Stimulated activated CD8-positive, alpha-beta memory T cell treated with anti-CD3 and anti-CD28 coated beads, Interleukin-2, amount 100 ng/mL, for 48 hours (primary cell): ENCODE measurements at regions not wholly inside any gene's neighbourhood (a gene's known extent, or its start where the extent isn't known, plus 50 kb on each side); places are given as distances from the start of the nearest gene placed in this dataset.

ENCODE experiments used
- DNase-seq, 2 donors: peaks; one replicate each; pipeline ENCODE4 v3.0.0-alpha.2; 2020; ENCODE audit warnings: low read depth in 2 of 2

DNA sequence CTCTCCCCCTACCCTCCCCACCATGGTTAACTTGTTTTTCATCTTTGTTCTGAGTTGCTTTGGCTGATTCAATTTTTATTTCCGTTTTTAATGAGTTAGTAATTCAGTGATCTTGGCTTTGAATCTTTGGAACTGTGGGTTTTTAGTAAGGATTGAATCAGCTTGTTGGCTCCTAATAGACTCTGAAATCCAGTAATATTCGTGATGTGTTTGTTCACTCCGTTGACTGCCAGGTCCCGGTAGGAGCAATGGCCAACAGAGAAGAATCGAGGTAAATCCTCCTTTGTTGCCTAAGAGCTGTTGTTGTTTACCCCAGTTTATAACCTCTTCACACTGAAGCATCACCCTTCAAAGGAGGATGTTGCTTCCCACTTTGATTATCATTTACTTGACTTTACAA is 92.7 kb downstream of the PCSK1 start:
- DNase-seq = no peak

DNA sequence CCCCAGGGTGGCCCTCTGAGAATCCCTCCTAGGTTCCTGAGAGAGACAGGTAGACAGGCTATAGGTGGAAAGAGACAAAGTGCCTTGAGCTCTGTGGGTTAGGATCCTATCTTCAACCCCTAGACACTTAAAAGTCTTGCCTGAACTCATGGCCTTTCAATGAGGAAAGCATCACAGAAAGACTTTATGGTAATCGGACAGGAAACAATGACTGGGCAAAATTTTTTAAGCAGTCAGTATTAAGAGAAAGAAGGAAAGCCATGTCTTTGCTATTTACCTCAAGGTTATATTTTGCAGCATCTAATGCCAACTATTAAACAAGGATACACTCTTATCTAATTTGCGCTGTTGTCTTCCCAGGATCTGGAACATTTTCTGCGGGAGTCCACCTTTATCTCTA is 93.2 kb downstream of the PCSK1 start:
- no peak for DNase-seq

DNA sequence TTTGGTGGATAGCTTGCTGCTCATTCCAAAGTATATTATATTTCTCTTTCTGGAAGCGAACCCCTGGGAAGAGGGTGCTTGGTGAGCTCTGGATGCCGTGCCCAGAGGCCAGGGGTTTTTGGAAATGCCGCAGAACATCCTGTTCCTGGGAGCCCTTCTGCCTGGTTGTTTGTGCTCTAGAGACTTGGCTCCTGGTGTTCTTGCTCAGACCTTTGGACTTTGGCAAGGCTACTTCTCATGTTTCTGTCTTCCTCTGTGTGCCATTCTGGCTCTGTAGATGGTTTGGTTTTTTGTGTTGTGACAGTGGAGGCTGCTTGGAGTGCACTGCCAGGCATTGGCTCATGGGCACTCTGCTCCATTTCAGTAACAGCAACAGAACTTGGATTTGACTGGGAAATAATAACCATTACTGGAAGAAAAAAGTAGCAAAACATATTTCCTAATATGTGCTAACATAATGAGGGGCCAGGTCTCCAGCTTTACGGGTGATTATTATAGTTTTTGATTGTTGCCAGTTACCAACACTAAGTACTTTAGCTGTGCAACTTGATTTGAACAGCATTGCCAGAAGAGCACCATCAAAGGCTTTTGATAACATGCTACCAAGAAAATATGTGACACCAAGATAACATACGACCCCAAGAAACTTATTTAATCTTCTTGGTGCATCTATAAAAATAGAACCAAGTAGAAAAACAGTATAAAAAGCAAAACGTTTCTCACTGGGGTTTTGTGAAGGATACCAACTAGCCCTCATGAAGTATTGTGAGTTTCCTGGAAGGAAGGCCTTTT is 94.2 kb downstream of the PCSK1 start:
- no peak for DNase-seq

DNA sequence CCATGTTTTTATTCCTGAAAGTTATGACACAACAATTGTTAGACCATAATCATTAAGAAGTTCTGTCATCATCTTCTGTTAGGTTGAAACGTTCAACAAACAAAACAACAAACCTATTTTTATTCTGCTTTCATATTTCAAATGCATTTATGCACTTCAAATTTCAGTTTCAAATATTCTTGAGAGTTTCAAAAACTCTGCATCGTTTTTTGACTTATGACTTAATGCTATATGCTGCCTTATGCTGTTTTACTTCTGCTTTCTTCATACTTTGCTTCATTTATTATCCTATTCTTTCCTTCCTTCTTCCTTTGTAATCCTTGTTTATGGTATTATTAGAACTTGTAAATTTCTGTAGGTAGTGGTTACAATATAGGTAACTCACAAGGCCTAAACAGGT is 95.0 kb downstream of the PCSK1 start:
- DNase-seq = no peak

DNA sequence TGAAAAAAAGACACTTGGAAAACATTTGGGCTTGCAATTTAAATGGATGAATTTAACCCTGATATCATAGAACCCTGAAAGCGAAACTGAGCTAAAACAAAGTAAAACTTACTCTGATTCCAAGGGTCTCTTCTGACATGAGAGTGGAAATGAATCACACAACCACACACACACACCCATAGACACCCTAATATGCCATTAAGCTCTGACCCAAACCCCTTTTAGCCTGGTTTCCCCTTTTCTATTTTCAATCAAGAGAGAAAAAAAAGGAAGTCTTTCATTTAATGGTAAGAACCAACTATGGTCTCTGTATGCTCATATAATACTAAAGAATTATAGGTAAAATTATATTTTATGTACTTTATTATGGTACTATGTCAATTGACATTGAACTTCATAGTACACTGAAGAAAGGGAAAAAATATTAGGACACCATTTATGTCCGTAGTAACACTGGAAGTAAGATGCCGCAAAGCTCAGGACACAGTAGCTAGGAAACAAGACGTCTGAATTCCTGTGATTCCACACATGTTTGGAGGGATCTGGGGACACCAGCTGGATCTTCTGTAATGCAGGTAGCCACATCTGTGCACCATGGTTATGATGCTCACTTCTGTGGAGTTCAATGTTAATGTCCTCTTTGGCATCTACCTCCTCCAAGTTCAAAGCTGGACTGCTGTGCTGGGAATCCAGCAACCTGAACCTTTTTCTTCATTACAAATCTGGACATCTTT is 95.8 kb downstream of the PCSK1 start:
- DNase-seq = no peak

DNA sequence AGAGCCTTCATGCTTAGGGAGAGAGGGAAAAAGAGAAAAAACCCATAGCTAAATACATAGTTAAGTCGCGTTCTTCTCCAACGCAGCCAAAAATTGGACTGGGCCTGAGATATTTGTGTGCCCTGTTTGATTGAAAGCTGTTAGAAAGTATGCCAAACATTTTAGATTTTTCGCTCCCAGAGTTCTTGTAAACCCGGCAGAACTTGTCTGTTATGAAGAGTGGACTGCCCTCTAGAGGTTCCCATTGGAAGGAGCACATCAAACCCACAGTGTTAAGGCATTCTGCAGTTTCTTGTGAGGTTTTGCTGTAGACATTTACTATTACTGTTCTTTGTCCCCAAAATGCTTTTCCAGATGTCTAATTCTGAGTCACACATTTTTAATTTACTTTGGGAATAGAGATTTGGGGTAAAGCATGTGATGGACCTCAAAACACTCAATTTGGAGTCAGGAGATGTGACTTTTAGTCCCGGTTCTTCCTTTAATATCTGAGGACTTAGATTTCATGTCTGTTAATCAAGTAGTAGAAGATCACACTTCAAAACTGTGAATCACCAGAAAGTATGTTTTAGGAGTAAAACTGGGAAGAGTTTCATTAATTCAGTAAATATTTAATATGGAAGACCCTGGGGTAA is 96.6 kb downstream of the PCSK1 start:
- DNase-seq = peak in 1 of 2 donors; percentile 27

DNA sequence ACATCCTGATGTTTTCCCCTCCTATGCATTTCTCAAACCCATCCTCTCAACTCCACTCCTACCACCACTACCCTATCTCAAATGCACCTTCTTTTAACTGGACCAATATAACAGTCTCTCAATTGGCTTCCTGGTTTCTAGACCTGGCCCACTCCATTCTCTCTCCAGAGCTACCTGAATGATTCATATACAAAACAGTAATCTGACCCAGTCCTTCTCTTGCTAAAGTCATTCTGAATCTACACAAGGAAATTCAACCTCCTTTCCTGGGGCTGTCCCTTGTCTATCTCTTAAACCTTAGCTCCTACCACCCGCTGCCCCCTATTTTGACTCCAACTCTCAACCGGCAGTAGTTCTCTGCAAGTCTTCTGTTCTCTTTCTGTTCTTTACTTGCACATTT is 97.2 kb downstream of the PCSK1 start:
- no peak for DNase-seq

DNA sequence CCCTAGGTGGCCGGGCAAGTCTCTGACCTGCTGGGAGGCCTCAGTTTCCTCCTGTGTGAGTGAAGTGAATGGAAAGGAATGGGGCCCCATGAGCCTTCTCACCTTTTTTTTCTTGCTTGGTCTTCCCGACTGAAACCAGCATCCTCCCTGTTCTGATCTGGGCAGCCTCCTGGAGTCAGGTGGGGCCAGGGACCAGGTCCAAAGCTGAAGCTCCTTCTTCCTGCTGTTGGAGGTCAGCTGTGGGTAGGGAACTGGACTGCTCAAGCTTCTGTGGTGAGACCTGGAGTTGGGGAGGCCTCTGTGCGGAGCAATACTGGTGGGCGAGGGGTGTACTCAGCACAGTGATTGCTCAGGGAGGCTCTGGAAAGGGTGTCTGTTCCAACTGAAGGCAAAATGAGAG is 99.7 kb downstream of the PCSK1 start:
- DNase-seq = no peak

DNA sequence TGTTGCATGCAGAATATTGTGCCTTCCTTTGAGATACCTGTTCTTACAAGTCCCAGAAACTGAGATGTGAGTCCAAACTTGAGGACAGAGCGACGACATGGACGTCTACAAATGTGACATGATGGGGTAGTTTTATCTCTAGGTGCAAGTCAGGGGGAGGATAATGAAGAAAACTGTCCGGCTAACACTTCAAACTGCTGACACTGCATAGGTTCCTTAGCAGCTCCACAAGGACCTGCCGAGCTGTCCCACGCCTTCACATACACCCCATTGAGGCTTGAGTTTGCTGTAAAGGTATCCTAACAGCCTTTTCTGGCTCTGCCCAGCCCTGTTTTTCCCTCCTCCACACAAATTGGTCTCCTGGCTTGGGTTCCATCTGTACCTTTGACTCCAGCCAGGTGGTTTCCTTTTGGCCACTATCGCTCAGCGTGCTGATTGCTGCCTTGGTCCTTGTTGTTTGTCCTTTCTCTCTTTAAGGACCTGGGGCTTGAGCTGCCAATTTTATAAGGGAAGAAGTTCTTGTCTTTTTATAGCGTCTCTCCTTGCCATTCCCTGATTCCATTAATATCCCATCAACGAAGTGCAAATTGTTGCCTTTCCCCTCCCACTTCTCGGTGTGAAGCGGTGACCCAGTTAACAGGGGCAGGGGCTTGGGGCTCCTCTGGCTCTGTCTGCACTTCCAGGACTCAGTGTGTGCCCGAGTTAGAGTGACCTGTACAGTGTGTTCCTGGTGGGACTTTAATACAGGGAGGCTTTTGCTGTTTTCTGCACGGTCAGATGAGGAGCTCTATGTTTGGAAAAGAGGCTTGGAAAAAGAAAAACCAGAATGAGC is 100.3 kb downstream of the PCSK1 start:
- DNase-seq = no peak

DNA sequence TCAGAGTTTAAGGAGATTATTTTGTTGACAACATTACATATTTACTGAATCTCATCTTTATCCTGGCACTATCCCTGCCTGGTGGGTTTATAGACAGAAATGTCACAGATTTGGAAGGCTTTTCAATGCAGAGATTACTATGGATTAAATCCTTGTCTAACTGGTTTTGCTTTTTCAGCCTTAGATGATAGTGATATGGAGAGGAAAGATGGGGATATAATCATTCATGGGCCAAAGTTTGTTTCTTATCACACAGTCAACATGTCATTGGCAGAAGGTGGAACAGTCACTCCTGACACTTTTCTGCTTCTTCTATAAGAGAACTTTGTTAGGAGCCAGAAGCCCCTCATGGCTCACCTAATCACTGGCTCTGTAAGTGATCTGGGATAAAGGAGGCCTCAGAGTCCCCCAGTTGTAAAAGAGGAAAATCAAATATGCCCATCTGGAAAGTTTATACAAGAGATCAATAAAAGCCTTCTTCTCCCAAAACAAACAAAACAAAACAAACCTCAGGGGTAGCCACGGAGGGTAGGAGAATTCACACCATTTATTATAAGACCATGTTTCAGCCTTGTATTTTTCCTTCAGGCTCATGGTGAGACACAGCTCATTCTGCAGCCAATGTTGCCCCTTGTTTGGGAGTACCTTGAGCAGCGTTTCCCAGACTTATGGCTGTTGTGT is 101.2 kb downstream of the PCSK1 start:
- no peak for DNase-seq

DNA sequence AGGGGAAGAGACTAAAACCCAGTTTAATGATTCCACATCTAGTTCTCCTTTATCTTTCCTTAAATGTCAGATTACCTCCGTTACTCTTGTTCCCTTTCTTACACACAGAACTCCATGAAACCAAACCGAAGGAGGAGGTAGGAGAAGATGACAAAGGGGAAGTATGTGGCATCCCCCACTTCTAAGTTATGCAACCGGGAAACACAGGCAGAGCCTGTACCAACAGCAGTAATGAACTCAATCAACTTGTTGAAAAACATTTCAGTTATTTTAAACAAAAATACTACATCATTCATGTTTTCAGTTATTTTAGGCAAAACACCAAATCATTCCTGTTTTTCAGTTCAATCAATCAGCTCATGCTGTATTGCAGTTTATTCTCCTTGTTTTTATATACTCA is 101.8 kb downstream of the PCSK1 start:
- DNase-seq = no peak

DNA sequence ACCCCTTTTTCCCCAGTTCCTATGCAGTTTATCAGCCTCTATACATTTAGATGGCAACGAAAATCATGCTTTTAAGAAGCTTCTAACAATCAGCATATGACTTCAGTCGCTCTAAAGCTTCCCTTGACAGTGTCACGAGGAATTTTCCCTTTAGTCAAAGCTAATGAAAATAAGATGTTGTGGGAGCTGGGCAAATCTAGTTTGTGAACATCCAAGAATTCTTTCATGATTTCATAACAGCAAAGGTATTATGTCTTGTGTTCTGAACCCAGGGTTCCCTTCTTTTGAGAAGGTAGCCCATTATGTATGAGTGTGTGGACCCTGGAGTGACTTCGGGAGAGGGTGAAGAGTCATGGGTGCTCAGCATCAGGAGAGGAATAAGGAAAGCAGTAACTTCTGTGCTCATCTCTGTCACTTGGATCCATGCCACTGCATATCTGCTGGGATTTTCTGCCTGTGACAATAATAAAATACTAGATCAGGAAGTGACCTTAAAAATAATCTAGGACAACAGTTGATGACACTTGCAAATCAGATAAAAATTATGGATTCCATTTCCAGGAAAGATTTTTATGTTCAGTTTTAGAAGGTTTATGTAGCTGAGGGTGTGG is 102.4 kb downstream of the PCSK1 start:
- no peak for DNase-seq

DNA sequence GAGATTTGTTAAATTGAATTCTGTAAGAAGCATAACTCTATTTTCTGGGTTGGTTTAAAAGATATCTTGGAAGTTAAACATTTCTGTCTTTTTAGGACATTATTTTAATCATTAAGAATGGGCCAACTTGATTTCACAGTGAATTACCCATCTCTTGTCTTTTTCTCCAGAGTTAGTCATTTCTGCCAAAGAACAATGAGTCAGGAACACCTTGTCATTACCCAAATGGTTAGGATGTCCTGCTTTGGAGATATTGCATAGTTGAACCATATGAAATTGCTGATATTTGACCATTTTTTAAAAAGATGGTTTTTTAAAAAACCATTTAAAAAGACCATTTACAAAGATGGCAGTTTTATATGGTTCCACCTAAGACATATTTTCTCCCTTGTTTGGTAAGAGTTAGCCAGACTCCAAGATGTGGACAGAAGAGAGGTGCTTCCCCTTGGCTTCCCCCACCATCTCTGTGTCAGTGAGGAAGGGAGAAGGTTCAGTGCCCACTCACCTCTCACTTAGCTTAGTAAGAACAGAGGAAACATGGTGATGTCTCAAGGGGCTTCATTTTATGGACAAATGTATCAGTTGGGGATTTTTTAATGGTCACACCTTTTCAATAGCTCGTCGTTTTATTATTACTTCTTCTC is 103.0 kb downstream of the PCSK1 start:
- no peak for DNase-seq

DNA sequence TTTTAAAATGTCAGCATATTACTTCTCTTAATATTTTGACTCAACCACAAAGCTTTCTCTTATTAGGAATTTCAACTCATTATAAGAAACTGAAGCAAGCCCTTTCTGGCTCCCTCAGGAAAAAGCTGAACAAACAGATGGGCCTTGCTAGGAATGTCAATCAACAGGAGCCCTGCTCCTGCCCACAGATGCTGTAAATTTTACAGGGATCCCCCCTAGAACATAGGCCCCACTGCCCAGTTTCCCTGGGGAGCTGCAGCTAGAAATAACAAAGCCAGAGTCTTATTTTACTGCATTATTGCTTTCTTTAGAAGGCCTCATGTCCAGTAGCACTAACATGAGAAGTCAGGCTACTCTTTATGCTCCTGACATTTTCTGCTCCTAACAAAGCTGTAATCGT is 103.8 kb downstream of the PCSK1 start:
- no peak for DNase-seq

DNA sequence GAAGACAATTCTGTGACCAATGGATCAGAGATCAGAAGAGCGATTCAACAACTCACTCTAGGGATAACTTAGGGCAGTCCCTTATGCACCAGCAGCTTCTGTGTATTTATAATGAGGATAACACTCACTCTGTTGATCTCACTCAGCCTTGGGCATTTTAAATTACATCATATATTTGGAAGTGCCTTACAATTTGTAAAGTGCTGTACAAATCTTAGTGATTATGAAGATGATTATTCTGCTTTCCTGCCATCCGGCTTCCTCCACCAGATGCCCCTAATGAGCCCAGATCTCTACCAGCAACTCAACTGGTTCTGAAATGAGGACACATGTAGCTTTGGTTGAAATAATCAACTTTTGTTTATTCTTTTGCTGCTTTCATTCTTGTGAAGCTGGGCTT is 105.3 kb downstream of the PCSK1 start:
- DNase-seq = no peak

DNA sequence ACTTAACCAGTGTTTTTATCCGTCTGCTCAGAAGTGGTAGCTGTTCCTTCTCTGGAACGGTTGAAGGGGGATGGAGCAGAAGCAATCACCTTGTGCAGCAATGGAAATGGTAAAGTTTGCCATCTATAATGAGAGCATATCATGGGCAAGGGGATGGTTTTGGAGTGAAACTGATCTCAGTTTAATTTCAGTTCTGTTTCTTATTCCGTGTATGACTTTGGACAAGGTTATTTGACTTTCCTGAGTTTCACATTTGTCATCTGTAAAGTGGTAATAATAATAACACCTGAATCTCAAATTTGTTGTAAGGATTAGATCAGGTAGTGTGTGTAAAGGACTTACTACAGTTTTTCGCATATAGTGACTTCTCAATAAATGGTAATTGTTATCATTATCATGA is 106.1 kb downstream of the PCSK1 start:
- DNase-seq = no peak

DNA sequence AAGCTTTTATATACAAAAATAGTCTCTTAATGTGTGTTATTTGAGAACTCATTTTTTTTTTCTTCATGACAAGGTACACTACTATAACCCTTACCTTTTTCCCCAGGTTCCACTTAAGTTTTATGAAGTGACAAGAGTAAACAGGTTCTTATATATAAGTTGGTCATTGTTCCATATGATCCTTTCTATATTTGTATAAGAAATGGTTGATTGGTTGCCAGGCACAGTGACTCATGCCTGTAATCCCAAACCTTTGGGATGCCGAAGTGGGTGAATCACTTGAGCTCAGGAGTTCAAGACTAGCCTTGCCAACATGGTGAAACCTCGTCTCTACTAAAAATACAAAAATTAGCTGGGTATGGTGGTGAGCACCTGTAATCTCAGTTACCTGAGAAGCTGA is 108.3 kb downstream of the PCSK1 start:
- no peak for DNase-seq

DNA sequence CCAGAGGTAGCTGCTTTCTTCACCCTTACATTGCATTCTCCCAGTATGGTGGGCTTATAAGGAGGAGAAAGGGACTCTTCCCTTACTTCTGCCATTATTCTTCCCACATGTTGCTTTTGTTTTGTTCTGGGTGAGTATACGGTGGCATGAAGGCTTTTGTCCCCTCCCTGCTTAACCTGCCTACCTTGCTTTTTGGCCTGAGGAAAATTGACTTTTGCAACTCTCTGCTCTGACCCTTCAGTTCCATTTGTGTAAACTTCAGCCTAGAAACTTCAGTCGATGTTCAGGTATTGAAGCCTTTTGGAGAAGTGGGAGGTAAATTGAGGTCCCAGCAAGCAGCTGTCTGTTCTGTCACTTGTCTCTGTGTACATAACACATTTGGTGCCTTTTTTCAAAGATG is 110.2 kb downstream of the PCSK1 start:
- no peak for DNase-seq

DNA sequence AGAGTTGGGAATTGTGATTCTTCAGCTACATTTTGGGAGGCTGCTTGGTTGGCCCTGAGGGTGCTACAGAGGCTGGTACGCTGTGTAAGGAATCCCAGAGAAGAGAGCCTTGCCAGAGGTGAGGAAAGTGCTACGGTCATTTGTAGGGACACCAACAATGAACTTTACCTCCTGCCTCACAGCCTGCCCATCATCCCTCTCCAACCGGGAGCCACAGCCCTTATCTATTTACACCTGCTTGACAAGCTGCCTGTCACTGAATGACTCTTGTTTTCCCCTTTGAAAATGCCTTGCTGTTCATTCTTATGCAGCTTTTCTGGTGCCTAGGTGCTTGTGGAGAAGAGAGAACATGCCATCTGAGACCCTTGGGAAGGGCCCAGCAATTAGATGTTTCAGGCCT is 110.8 kb downstream of the PCSK1 start:
- no peak for DNase-seq

DNA sequence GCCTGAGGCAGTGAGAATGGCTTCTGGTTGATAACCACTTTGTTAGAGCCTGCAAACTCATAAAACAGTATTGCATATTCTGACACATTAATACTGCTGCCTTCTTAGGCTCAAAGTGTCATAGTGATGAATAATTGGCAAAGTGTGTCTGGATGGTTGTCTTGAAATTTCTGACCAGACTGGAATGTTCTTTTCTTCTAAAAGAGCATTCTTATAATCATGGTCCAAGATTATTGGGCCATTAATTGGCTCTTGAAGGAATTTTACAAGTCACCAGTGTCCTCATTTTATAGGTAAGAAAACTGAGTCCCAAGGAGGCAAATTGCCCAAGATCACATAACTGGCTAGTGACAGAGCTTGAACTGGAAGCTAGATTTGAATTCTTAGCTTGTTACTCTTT is 111.7 kb downstream of the PCSK1 start:
- no peak for DNase-seq

DNA sequence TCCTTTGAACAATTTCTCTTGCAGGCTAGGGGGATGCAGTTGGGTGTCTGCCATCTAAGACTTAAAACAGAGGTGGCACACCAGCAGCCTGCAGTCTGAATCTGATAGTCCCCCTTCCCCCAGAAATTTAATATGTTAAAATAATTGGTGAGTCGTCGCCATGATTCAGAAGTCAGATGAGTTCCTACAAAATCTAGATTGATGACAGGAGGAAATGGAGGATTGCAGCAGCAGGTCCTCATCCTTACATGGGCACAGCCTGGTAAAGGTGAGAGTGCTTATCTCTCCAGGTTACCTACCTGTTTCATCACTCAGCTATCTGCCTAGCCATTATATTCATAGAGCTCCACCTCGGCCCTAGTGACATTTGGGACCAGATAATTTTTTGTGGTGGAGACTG is 112.3 kb downstream of the PCSK1 start:
- no peak for DNase-seq
